ENCODE measurements at regions not wholly inside any gene's neighbourhood (a gene's known extent, or its start where the extent isn't known, plus 50 kb on each side); places are given as distances from the start of the nearest gene placed in this dataset.

DNA sequence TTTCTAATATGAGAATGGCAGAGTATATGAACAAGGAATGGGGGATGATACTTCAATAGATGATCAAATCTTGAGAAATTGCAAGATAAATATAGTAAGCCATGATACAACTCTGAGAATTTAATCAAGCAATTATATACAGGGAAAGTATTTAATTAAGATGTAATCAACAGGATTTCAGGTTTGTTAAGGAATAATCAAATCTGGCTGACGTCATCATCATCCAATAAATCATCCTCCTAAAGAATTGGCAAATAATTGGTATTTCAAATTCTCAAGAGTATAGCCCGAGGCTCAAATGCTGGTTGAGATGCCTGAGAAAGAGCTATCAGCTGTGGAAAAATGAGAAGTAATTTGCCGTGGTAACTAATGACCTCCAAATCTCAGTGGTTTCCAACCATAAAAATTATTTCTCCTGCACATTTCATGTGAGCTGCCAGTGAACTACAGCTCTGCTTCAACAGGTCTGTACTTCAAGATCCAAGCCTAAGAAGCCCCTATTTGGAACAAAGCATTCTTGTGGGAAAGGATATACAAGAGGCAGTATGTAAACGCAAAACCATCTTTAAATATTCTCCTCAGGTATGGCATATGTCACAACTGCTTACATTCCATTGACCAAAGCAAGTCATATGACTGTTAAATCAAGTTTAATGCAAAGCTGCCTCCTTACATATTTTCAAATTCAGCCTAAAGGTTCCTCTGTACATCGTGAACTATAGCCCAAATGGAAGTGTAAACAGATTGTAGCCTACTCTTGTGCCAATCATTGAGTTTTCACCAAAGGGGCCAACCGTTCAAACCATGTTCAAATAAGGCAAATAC lies 503.0 kb downstream of the KIF20B start:
- TF ChIP-seq CTCF (IDR thresholded peaks at IDR 0.05) (no peak), POLR2A (IDR thresholded peaks at IDR 0.05) (no peak), EP300 (IDR thresholded peaks at IDR 0.05) (no peak), POLR2AphosphoS5 (IDR thresholded peaks at IDR 0.05) (no peak)

All from sigmoid colon (tissue), 4 donors.